ENCODE measurements at regions not wholly inside any gene's neighbourhood (a gene's known extent, or its start where the extent isn't known, plus 50 kb on each side); places are given as distances from the start of the nearest gene placed in this dataset.

GRCh38 chr15:70291305-70292075, 193.8 kb upstream of the TLE3 start:
- TF ChIP-seq CTCF (IDR thresholded peaks at IDR 0.05), result no peak
- TF ChIP-seq POLR2A (IDR thresholded peaks at IDR 0.05), result no peak
